HFF-Myc (cell line): ENCODE measurements at regions not wholly inside any gene's neighbourhood (a gene's known extent, or its start where the extent isn't known, plus 50 kb on each side); places are given as distances from the start of the nearest gene placed in this dataset.

ENCODE experiments used
- DNase-seq: peaks from one replicate; pipeline ENCODE4 v3.0.0-alpha.2; 2011; ENCODE audit warnings: low read depth; ENCODE audit errors: extremely low read depth
- H3K4me3 ChIP-seq: replicated peaks from 2 replicates; pipeline ENCODE4 v1.5.1; 2011; ENCODE audit warnings: low read depth, mild to moderate bottlenecking, control low read depth, low read length
- CTCF ChIP-seq: IDR thresholded peaks from 2 replicates; pipeline ENCODE4 v1.5.1; 2012; ENCODE audit warnings: mild to moderate bottlenecking, low read depth, low read length, control low read depth; ENCODE audit errors: missing control alignments

GRCh38 chr1:37399205-37399604, 75.2 kb upstream of the ZC3H12A start:
- no peak for DNase-seq
- no peak overlapping the region for H3K4me3 ChIP-seq
- TF ChIP-seq CTCF = no peak

GRCh38 chr1:37399830-37400464, 74.4 kb upstream of the ZC3H12A start:
- DNase-seq = no peak
- TF ChIP-seq CTCF = no peak
- no peak overlapping the region for H3K4me3 ChIP-seq

GRCh38 chr1:37400466-37401225, 73.7 kb upstream of the ZC3H12A start:
- no peak for DNase-seq
- no peak for TF ChIP-seq CTCF
- H3K4me3 ChIP-seq = no peak overlapping the region

GRCh38 chr1:37403166-37403565, 71.2 kb upstream of the ZC3H12A start:
- DNase-seq = no peak
- no peak for TF ChIP-seq CTCF
- no peak overlapping the region for H3K4me3 ChIP-seq

GRCh38 chr1:37404711-37405110, 69.7 kb upstream of the ZC3H12A start:
- DNase-seq = no peak
- TF ChIP-seq CTCF = no peak
- H3K4me3 ChIP-seq = no peak overlapping the region

- TF ChIP-seq CTCF = no peak
- no peak for DNase-seq
Observed at GRCh38 chr1:37410105-37410504, 64.3 kb upstream of the ZC3H12A start.

More at GRCh38 chr1:37410105-37410504, 64.3 kb upstream of the ZC3H12A start:
- no peak overlapping the region for H3K4me3 ChIP-seq
